Psoas muscle (tissue), 7 donors: ENCODE measurements at regions not wholly inside any gene's neighbourhood (a gene's known extent, or its start where the extent isn't known, plus 50 kb on each side); places are given as distances from the start of the nearest gene placed in this dataset.

Experiments used
- ATAC-seq, 4 donors: fragments of 200-7000 bp; cut with Tn5 transposase; one replicate each; pipeline ENCODE4 v1.9.1; 2020; ENCODE audit warnings: moderate library complexity in 3 of 4, mild to moderate bottlenecking in 2 of 4
- DNase-seq, 2 donors: peaks; one replicate each; pipeline ENCODE4 v3.0.0-alpha.2; 2020
- H3K27ac ChIP-seq: fragments of 200-600 bp; one replicate; pipeline ENCODE4 v1.8.0; 2022
- H3K27me3 ChIP-seq, 3 donors: fragments of 200-600 bp in 1 of 3; one replicate each; pipeline versions ENCODE4 v1.6.1 to v1.8.0; 2013 to 2022; ENCODE audit warnings: low read length in 2 of 3, mild to moderate bottlenecking in 2 of 3, moderate library complexity in 1 of 3; ENCODE audit not compliant: insufficient read depth in 3 of 3
- H3K36me3 ChIP-seq, 2 donors: fragments of 200-600 bp in 1 of 2; one replicate each; pipeline versions ENCODE4 v1.6.1 to v1.8.0; 2013 to 2022; ENCODE audit warnings: low read depth in 1 of 2, mild to moderate bottlenecking in 1 of 2, moderate library complexity in 1 of 2; ENCODE audit not compliant: insufficient read depth in 1 of 2
- H3K4me1 ChIP-seq: fragments of 200-600 bp; one replicate; pipeline ENCODE4 v1.8.0; 2022
- H3K4me3 ChIP-seq: fragments of 200-600 bp; one replicate; pipeline ENCODE4 v1.8.0; 2022; ENCODE audit warnings: mild to moderate bottlenecking
- H3K9me3 ChIP-seq: fragments of 200-600 bp; one replicate; pipeline ENCODE4 v1.8.0; 2022
- CTCF ChIP-seq: fragments of 200-600 bp; IDR thresholded peaks from one replicate; pipeline ENCODE4 v1.8.0; 2022; ENCODE audit warnings: antibody characterized with exemption
- WGBS, 3 donors: extraction: QIAGEN DNeasy Blood & Tissue Kit; methylation state at CpG; one replicate each; pipeline versions ENCODE4 v1.1.6 to v1.1.7; 2013; 5-methylcytosine and 5-hydroxymethylcytosine counted together
- intact Hi-C, 2 donors: fragments of 100-400 bp; cut with DNase I; formaldehyde crosslinking; loops; one replicate each; pipeline versions ENCODE4 v1.11.0 to v1.14.2; 2022
- donor health status: healthy with polysubstance abuse.
- donor health status: DM: no; HTN: no; CAD: no; lungs with moderate emphysema.
- donor health status: Bipolar disorder and iron deficiency.
- donor health status: healthy.
- donor health status: DM: yes; HTN: yes; CAD: no.
- donor health status: DM: no; HTN: no; CAD: no.
- donor health status: DM: yes; HTN: yes; CAD: no.

GRCh38 chr3:35966629-35967464, 327.5 kb downstream of the ARPP21 start:
- intact Hi-C loops, result loop anchor here in 1 of 2 donors (2.0 kb wide), 1 partner anchor 734 kb away; no protein-coding TSS in a partner anchor
- no peak for TF ChIP-seq CTCF
- DNase-seq, result no peak
- Histone ChIP-seq H3K27me3 (no peaks in the 10 kb centered on the region), H3K4me3 (no peak overlapping the region), H3K4me1 (no peaks in the 10 kb centered on the region), H3K27ac (no peak overlapping the region), H3K9me3 (no peaks in the 10 kb centered on the region), H3K36me3 (no peaks in the 10 kb centered on the region)
- ATAC-seq, result no peak
- WGBS, 3 donors, result 89 to 97% (median 91%) methylated on average over 3 of the region's 3 CpGs

- no peak overlapping the region for H3K4me3 ChIP-seq
- no peak overlapping the region for H3K27ac ChIP-seq
- no peaks in the 10 kb centered on the region for H3K9me3 ChIP-seq
- H3K27me3 ChIP-seq, result no peaks in the 10 kb centered on the region
- no peak for TF ChIP-seq CTCF
- H3K4me1 ChIP-seq, result no peaks in the 10 kb centered on the region
- ATAC-seq, result no peak
- 60 to 79% (median 62%) methylated on average over 1 of the region's 1 CpG for WGBS, 3 donors
- DNase-seq, result no peak
- intact Hi-C loops, result no loop called here
- no peaks in the 10 kb centered on the region for H3K36me3 ChIP-seq
Observed at GRCh38 chr3:35968043-35968622, 328.8 kb downstream of the ARPP21 start.

- no peaks in the 10 kb centered on the region for H3K4me1 ChIP-seq
- TF ChIP-seq CTCF, result no peak
- no peaks in the 10 kb centered on the region for H3K36me3 ChIP-seq
- 28 to 45% (median 40%) methylated on average over 3 of the region's 3 CpGs for WGBS, 3 donors
- ATAC-seq, result no peak
- H3K27me3 ChIP-seq, result no peaks in the 10 kb centered on the region
- intact Hi-C loops, result no loop called here
- DNase-seq, result no peak
- H3K4me3 ChIP-seq, result no peak overlapping the region
- H3K27ac ChIP-seq, result no peak overlapping the region
- no peaks in the 10 kb centered on the region for H3K9me3 ChIP-seq
Observed at GRCh38 chr3:35969406-35969805, 330.1 kb downstream of the ARPP21 start.

GRCh38 chr3:35970793-35971192, 331.5 kb downstream of the ARPP21 start:
- ATAC-seq (no peak), DNase-seq (no peak)
- TF ChIP-seq CTCF, result no peak
- no peaks in the 10 kb centered on the region for H3K9me3 ChIP-seq
- H3K4me3 ChIP-seq, result no peak overlapping the region
- H3K27ac ChIP-seq, result no peak overlapping the region
- 65 to 75% (median 69%) methylated on average over 2 of the region's 2 CpGs for WGBS, 3 donors
- H3K4me1 ChIP-seq, result no peaks in the 10 kb centered on the region
- no peaks in the 10 kb centered on the region for H3K36me3 ChIP-seq
- H3K27me3 ChIP-seq, result no peaks in the 10 kb centered on the region
- intact Hi-C loops, result no loop called here
